ENCODE measurements at regions not wholly inside any gene's neighbourhood (a gene's known extent, or its start where the extent isn't known, plus 50 kb on each side); places are given as distances from the start of the nearest gene placed in this dataset.

DNA sequence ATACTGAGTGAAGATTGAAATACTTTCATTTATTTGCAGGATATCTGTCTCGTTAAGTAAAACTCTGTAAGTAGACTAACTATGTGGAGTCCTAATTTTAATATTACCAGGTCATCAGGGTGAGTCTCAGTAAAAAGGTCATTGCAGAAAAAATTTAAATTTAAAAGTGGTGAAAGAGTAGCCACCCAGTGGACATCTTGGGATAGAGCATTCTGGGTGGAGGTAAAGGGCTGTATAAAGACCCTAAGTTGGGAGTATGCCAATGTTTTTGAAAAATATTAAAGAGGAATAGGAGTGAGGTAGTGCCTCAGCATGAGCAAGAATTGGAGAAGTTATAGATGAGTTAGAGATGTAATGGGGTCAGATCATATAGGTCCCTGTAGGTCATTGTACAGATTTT, 145.5 kb downstream of the HMHB1 start:
- CTCF ChIA-PET = no interaction called here
- no peak overlapping the region for H3K27ac Mint-ChIP-seq
- ATAC-seq (ENCODE audit: low read depth) (no peak), DNase-seq (no peak)
- no peak overlapping the region for H3K4me3 Mint-ChIP-seq
- intact Hi-C loops (cut with micrococcal nuclease) = no loop called here
- peaks cover 3% of the 10 kb centered on the region for H3K27me3 Mint-ChIP-seq
- TF ChIP-seq, protein P1, sequence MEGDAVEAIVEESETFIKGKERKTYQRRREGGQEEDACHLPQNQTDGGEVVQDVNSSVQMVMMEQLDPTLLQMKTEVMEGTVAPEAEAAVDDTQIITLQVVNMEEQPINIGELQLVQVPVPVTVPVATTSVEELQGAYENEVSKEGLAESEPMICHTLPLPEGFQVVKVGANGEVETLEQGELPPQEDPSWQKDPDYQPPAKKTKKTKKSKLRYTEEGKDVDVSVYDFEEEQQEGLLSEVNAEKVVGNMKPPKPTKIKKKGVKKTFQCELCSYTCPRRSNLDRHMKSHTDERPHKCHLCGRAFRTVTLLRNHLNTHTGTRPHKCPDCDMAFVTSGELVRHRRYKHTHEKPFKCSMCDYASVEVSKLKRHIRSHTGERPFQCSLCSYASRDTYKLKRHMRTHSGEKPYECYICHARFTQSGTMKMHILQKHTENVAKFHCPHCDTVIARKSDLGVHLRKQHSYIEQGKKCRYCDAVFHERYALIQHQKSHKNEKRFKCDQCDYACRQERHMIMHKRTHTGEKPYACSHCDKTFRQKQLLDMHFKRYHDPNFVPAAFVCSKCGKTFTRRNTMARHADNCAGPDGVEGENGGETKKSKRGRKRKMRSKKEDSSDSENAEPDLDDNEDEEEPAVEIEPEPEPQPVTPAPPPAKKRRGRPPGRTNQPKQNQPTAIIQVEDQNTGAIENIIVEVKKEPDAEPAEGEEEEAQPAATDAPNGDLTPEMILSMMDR (IDR thresholded peaks at IDR 0.05) = no peak
- H3K4me1 Mint-ChIP-seq = no peaks in the 10 kb centered on the region
- POLR2A ChIA-PET = no interaction called here
- H3K9me3 Mint-ChIP-seq = no peaks in the 10 kb centered on the region
- H3K36me3 Mint-ChIP-seq (ENCODE audit: low read depth) = no peaks in the 10 kb centered on the region

DNA sequence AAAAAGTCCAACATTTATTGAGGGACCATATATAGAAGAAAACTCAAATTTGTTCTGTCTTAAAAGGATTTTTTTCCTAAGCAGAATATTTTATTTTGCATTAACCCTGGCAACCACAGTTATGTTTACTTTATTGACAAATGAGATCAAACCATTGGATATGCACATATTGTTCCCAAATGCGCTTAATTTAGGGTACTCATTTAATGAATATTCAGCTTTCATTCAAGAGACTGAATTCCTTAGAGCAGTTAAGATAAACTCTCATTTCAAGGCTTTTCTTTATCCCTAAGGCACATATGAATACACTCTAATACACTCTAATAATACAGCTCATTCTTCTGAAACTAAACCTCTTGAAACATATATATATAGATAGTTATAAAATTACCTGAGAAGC, 150.2 kb downstream of the HMHB1 start:
- ChIA-PET CTCF (no interaction called here), POLR2A (no interaction called here)
- ATAC-seq (ENCODE audit: low read depth) = no peak
- no peak for DNase-seq
- Mint-ChIP-seq H3K36me3 (ENCODE audit: low read depth) (no peaks in the 10 kb centered on the region), H3K27ac (no peak overlapping the region), H3K4me1 (no peaks in the 10 kb centered on the region), H3K27me3 (no peaks in the 10 kb centered on the region), H3K9me3 (no peaks in the 10 kb centered on the region), H3K4me3 (no peak overlapping the region)
- intact Hi-C loops (cut with micrococcal nuclease) = no loop called here
- TF ChIP-seq, protein P1 (IDR thresholded peaks at IDR 0.05) = no peak

DNA sequence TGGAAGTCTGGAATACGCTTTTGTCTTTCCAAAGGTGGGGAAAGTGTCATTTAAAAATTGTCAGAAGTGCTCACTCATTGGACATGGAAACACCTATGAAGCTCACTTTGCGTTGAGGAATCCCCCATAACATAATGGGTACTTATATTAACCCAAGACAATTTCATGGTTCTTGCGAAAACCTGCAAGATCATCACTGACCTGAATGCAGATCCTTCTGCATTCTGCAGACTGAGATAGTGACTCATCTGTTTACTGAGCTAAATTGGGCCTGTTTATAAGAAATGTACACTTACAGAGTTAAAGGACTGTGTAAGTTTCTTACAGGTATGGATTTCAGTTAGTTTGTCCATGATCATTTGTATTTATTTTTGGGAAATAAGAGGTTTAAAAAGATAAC, 153.0 kb downstream of the HMHB1 start:
- no peaks in the 10 kb centered on the region for H3K36me3 Mint-ChIP-seq (ENCODE audit: low read depth)
- ATAC-seq (ENCODE audit: low read depth) (no peak), DNase-seq (no peak)
- CTCF ChIA-PET = no interaction called here
- no peak overlapping the region for H3K27ac Mint-ChIP-seq
- intact Hi-C loops (cut with micrococcal nuclease) = no loop called here
- POLR2A ChIA-PET = no interaction called here
- no peaks in the 10 kb centered on the region for H3K4me1 Mint-ChIP-seq
- TF ChIP-seq, protein P1 (IDR thresholded peaks at IDR 0.05) = no peak
- no peak overlapping the region for H3K4me3 Mint-ChIP-seq
- H3K9me3 Mint-ChIP-seq = no peaks in the 10 kb centered on the region
- no peaks in the 10 kb centered on the region for H3K27me3 Mint-ChIP-seq

DNA sequence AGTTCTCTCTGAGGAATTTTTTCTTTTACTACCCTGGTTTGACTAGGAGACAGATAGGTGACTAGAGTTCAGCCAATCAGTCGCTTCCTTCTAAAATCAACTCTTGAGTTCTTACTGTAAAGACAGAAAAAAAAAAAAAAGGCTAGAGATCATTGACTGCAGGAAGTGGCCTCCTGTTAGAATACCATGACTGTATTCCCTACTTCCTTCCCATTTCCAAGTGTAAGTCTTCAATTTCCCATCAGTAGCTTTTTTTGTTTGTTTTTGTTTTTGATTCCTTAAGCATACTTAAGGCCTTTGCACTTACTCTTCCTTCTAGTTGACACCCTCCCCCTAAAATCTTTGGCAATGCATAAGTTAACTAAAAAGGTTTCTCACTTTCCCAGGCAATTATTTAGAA, 154.3 kb downstream of the HMHB1 start:
- DNase-seq (no peak), ATAC-seq (ENCODE audit: low read depth) (no peak)
- Mint-ChIP-seq H3K4me1 (no peaks in the 10 kb centered on the region), H3K27ac (no peak overlapping the region), H3K36me3 (ENCODE audit: low read depth) (no peaks in the 10 kb centered on the region), H3K9me3 (no peaks in the 10 kb centered on the region), H3K4me3 (no peak overlapping the region), H3K27me3 (no peaks in the 10 kb centered on the region)
- CTCF ChIA-PET = no interaction called here
- POLR2A ChIA-PET = no interaction called here
- intact Hi-C loops (cut with micrococcal nuclease) = loop anchor here (2.0 kb wide), 1 partner anchor 1217 kb away; no protein-coding TSS in a partner anchor
- TF ChIP-seq, protein P1 (IDR thresholded peaks at IDR 0.05) = no peak

DNA sequence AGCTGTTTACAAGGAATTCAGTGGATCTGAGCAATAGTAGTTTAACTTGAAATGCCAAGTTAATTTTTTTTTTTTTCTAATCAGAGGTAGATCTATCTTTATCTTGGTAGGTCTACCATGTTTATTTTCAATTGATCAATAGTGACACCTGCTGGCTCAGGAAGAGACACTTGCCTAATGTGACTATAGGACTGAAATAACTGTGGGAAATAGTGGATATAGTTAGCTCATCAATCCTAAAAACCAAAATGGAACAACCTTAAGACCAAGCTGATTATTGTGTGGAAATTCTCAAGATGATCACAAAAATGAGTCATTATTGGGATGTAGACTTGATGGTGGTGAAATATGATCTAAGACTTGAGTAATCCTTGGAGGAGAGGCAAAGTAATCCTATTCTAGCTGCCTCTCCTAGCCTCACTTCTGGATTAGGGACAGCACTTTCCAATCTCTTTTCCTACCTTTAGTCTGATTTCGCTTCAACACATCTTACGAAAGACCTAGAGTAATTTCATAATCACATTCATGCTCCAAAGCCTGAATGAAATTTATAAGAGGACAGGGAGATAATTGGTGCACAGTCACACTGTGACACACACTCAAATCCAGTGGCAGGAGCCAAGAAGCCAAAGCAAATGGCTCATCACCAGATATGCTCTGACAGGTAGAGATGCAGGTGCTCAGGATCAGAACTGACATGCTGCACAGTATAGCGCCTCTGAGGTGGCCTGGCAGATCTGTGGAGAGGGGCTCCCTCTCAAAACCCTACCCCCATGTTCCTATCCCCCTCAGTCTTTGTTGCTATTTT, 156.3 kb downstream of the HMHB1 start:
- Mint-ChIP-seq H3K4me3 (no peak overlapping the region), H3K4me1 (peaks cover 8% of the 10 kb centered on the region), H3K9me3 (no peaks in the 10 kb centered on the region), H3K27ac (no peak overlapping the region), H3K27me3 (no peaks in the 10 kb centered on the region), H3K36me3 (ENCODE audit: low read depth) (no peaks in the 10 kb centered on the region)
- TF ChIP-seq, protein P1 (IDR thresholded peaks at IDR 0.05) = no peak
- DNase-seq (no peak), ATAC-seq (ENCODE audit: low read depth) (no peak)
- intact Hi-C loops (cut with micrococcal nuclease) = loop anchor here (1.0 kb wide), 1 partner anchor 1046 kb away; no protein-coding TSS in a partner anchor
- CTCF ChIA-PET = interaction anchor here (0.7 to 1.0 kb wide), 2 partner anchors 11 to 966 kb away, joined by 3 read pairs; no protein-coding TSS in a partner anchor
- POLR2A ChIA-PET = no interaction called here
